ENCODE measurements at regions not wholly inside any gene's neighbourhood (a gene's known extent, or its start where the extent isn't known, plus 50 kb on each side); places are given as distances from the start of the nearest gene placed in this dataset.

GRCh38 chr14:87142551-87143211 lies 850.3 kb downstream of the GALC start:
- H3K4me2 ChIP-seq (ENCODE audit: low read length), result no peak overlapping the region
- no peaks in the 10 kb centered on the region for H3K9me3 Mint-ChIP-seq (ENCODE audit: unreplicated experiment)

GRCh38 chr14:87141801-87142200 lies 851.2 kb downstream of the GALC start:
- no peaks in the 10 kb centered on the region for H3K36me3 Mint-ChIP-seq (ENCODE audit: low read depth, unreplicated experiment)
- Histone ChIP-seq H2AFZ (ENCODE audit: low read depth, low read length) (no peak overlapping the region), H4K20me1 (ENCODE audit: insufficient read depth, low read length) (no peaks in the 10 kb centered on the region), H3K36me3 (ENCODE audit: insufficient read depth, low read length) (no peaks in the 10 kb centered on the region), H3K4me2 (ENCODE audit: low read length) (no peak overlapping the region), H3K27me3 (ENCODE audit: insufficient read depth, low read length) (no peaks in the 10 kb centered on the region), H3K4me3 (ENCODE audit: insufficient read depth, low read depth, low read length) (no peak overlapping the region), H3K9ac (ENCODE audit: low read length) (no peak overlapping the region), H3K79me2 (ENCODE audit: insufficient read depth, low read length) (no peaks in the 10 kb centered on the region), H3K4me1 (ENCODE audit: insufficient read depth, low read length) (no peaks in the 10 kb centered on the region), H3K9me3 (ENCODE audit: insufficient read depth, low read depth, low read length) (no peaks in the 10 kb centered on the region), H3K27ac (ENCODE audit: low read depth, low read length) (no peak overlapping the region)
- H3K27ac Mint-ChIP-seq (ENCODE audit: unreplicated experiment), result no peak overlapping the region
- no peak for TF ChIP-seq EZH2 (IDR thresholded peaks at IDR 0.05; ENCODE audit: insufficient read depth, low read length)
- no peak for TF ChIP-seq CTCF (IDR thresholded peaks at IDR 0.05; ENCODE audit: insufficient read depth, low read depth, low read length)
- no peak for DNase-seq (ENCODE audit: low read depth)
- peaks cover 6% of the 10 kb centered on the region for H3K4me1 Mint-ChIP-seq (ENCODE audit: low read depth, unreplicated experiment)
- H3K9me3 Mint-ChIP-seq (ENCODE audit: unreplicated experiment), result no peaks in the 10 kb centered on the region
- no peak for FAIRE-seq
- peaks cover 3% of the 10 kb centered on the region for H3K27me3 Mint-ChIP-seq (ENCODE audit: low read depth, unreplicated experiment)
- no peak overlapping the region for H3K4me3 Mint-ChIP-seq (ENCODE audit: unreplicated experiment)

More at GRCh38 chr14:87142551-87143211, 850.3 kb downstream of the GALC start:
- H3K27me3 ChIP-seq (ENCODE audit: insufficient read depth, low read length), result no peaks in the 10 kb centered on the region
- no peak overlapping the region for H3K4me3 Mint-ChIP-seq (ENCODE audit: unreplicated experiment)
- H3K36me3 Mint-ChIP-seq (ENCODE audit: low read depth, unreplicated experiment), result no peaks in the 10 kb centered on the region
- DNase-seq (ENCODE audit: low read depth), result no peak
- no peak for FAIRE-seq
- H3K27me3 Mint-ChIP-seq (ENCODE audit: low read depth, unreplicated experiment), result peaks cover 3% of the 10 kb centered on the region
- no peaks in the 10 kb centered on the region for H3K4me1 ChIP-seq (ENCODE audit: insufficient read depth, low read length)
- no peaks in the 10 kb centered on the region for H4K20me1 ChIP-seq (ENCODE audit: insufficient read depth, low read length)
- H3K27ac ChIP-seq (ENCODE audit: low read depth, low read length), result no peak overlapping the region
- no peaks in the 10 kb centered on the region for H3K36me3 ChIP-seq (ENCODE audit: insufficient read depth, low read length)
- H3K79me2 ChIP-seq (ENCODE audit: insufficient read depth, low read length), result no peaks in the 10 kb centered on the region
- H3K9ac ChIP-seq (ENCODE audit: low read length), result no peak overlapping the region
- no peak for TF ChIP-seq CTCF (IDR thresholded peaks at IDR 0.05; ENCODE audit: insufficient read depth, low read depth, low read length)
- no peak for TF ChIP-seq EZH2 (IDR thresholded peaks at IDR 0.05; ENCODE audit: insufficient read depth, low read length)
- no peaks in the 10 kb centered on the region for H3K9me3 ChIP-seq (ENCODE audit: insufficient read depth, low read depth, low read length)
- H3K4me3 ChIP-seq (ENCODE audit: insufficient read depth, low read depth, low read length), result no peak overlapping the region
- H2AFZ ChIP-seq (ENCODE audit: low read depth, low read length), result no peak overlapping the region
- H3K27ac Mint-ChIP-seq (ENCODE audit: unreplicated experiment), result no peak overlapping the region
- peaks cover 6% of the 10 kb centered on the region for H3K4me1 Mint-ChIP-seq (ENCODE audit: low read depth, unreplicated experiment)

- no peaks in the 10 kb centered on the region for H3K79me2 ChIP-seq (ENCODE audit: insufficient read depth, low read length)
- FAIRE-seq (no peak), DNase-seq (ENCODE audit: low read depth) (peak; percentile 76)
- H3K9ac ChIP-seq (ENCODE audit: low read length), result no peak overlapping the region
- Mint-ChIP-seq H3K36me3 (ENCODE audit: low read depth, unreplicated experiment) (no peaks in the 10 kb centered on the region), H3K27ac (ENCODE audit: unreplicated experiment) (no peak overlapping the region), H3K4me1 (ENCODE audit: low read depth, unreplicated experiment) (peaks cover 12% of the 10 kb centered on the region), H3K27me3 (ENCODE audit: low read depth, unreplicated experiment) (no peaks in the 10 kb centered on the region), H3K9me3 (ENCODE audit: unreplicated experiment) (no peaks in the 10 kb centered on the region), H3K4me3 (ENCODE audit: unreplicated experiment) (no peak overlapping the region)
- H3K36me3 ChIP-seq (ENCODE audit: insufficient read depth, low read length), result no peaks in the 10 kb centered on the region
- H4K20me1 ChIP-seq (ENCODE audit: insufficient read depth, low read length), result no peaks in the 10 kb centered on the region
- H3K9me3 ChIP-seq (ENCODE audit: insufficient read depth, low read depth, low read length), result no peaks in the 10 kb centered on the region
- H3K4me1 ChIP-seq (ENCODE audit: insufficient read depth, low read length), result no peaks in the 10 kb centered on the region
- no peak for TF ChIP-seq CTCF (IDR thresholded peaks at IDR 0.05; ENCODE audit: insufficient read depth, low read depth, low read length)
- no peak for TF ChIP-seq EZH2 (IDR thresholded peaks at IDR 0.05; ENCODE audit: insufficient read depth, low read length)
- no peak overlapping the region for H3K27ac ChIP-seq (ENCODE audit: low read depth, low read length)
- no peak overlapping the region for H2AFZ ChIP-seq (ENCODE audit: low read depth, low read length)
- peak overlapping the region; percentile 17 for H3K4me2 ChIP-seq (ENCODE audit: low read length)
- no peak overlapping the region for H3K4me3 ChIP-seq (ENCODE audit: insufficient read depth, low read depth, low read length)
- no peaks in the 10 kb centered on the region for H3K27me3 ChIP-seq (ENCODE audit: insufficient read depth, low read length)
These were observed 853.7 kb downstream of the GALC start for GRCh38 chr14:87139299-87139698.
